Fibroblast of mammary gland (primary cell): ENCODE measurements at regions not wholly inside any gene's neighbourhood (a gene's known extent, or its start where the extent isn't known, plus 50 kb on each side); places are given as distances from the start of the nearest gene placed in this dataset.
A peak's percentile ranks its signal among the peaks of the same experiment; 100 is the strongest.

Source experiments
- DNase-seq: peaks from one replicate; pipeline ENCODE4 v3.0.0-alpha.2; 2010; ENCODE audit warnings: low read depth
- H3K4me3 ChIP-seq: 2 replicates; pipeline ENCODE4 v1.5.1; 2011; ENCODE audit warnings: low read depth, mild to moderate bottlenecking, low read length, moderate library complexity; ENCODE audit not compliant: control insufficient read depth
- TF ChIP-seq, protein P1 (sequence below): conservative IDR thresholded peaks from 2 replicates; pipeline ENCODE4 v1.5.1; 2011; ENCODE audit warnings: low read depth, low read length, inconsistent platforms; ENCODE audit not compliant: control insufficient read depth, insufficient read depth

DNA sequence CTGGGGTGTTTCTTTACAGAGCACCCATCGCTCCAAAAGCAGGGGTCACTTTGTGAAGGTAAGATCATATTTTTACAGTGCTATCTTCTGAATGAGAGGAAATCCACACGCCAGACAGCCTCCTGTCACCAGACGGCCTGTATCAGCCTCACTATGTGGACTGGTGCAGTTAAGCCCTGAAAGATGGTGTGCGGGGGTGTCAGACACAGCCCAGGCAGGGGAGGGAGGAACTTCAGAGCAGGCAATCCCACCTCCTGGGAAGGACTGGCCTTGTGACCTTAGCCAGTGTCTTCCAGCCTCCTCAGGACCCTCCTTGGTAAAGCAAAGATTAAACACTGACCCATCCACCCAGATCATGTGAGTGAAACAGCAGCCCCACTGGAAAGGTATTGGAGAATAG, 249.4 kb upstream of the CTAGE1 start:
- no peak for DNase-seq
- no peak overlapping the region for H3K4me3 ChIP-seq
- TF ChIP-seq, protein P1, sequence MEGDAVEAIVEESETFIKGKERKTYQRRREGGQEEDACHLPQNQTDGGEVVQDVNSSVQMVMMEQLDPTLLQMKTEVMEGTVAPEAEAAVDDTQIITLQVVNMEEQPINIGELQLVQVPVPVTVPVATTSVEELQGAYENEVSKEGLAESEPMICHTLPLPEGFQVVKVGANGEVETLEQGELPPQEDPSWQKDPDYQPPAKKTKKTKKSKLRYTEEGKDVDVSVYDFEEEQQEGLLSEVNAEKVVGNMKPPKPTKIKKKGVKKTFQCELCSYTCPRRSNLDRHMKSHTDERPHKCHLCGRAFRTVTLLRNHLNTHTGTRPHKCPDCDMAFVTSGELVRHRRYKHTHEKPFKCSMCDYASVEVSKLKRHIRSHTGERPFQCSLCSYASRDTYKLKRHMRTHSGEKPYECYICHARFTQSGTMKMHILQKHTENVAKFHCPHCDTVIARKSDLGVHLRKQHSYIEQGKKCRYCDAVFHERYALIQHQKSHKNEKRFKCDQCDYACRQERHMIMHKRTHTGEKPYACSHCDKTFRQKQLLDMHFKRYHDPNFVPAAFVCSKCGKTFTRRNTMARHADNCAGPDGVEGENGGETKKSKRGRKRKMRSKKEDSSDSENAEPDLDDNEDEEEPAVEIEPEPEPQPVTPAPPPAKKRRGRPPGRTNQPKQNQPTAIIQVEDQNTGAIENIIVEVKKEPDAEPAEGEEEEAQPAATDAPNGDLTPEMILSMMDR = no peak

DNA sequence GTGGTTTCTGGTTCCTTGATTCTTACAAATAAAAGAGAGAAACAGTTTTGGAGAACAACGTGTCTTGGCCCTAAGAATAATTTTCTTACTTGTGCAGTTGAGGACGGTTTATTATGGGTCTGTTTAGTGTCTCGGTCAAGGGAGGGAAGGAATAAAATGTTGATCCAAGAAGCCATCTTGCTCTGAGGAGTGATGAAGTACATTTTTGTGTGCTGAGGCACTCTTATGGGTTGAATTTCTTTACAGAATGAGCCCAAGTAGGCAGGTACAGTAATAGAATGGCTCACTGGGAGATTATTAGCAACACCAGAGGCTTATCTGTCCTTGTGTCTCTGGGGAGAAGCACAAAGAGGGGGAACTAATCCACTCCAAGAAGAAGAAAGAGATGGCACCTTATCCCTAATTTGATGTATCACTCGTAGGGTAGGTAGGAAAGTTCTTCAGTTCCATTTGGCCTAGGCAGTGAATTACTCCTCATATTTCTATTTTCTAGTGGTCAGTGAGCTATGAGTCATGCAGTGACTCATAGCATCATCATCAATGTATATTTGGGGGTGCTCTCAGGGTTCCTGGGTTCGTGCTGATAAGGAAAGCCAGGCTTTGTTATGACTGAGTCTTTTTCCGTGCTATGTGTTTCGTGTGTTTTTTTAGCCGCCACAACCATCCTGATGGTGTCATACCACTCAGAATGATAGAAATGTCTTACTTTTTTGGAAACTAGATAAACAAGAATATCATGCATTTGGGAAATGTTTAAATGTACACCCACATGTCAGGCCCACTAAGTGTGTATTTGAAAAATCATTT, 250.1 kb upstream of the CTAGE1 start:
- TF ChIP-seq, protein P1 = no peak
- no peak overlapping the region for H3K4me3 ChIP-seq
- DNase-seq = peak; percentile 92

DNA sequence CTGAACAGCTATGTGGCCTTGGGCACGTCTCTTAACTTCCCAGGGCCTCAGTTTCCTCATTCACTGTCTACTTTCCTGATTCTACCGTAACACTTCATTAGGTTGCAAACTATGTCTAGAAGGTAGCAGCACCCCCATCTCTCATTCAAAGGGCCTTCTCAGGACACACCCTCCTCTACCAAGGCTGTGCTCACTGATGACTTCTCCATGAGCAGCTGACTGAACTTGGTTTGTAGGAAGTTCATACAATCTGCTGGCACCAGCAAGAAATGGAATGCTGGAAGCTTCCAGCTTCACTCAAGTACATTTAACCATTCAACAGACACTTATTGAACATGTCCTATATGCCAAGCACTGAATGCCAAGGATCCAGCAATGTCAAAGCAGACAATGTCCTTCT, 250.8 kb upstream of the CTAGE1 start:
- no peak for DNase-seq
- TF ChIP-seq, protein P1 = no peak
- no peak overlapping the region for H3K4me3 ChIP-seq

DNA sequence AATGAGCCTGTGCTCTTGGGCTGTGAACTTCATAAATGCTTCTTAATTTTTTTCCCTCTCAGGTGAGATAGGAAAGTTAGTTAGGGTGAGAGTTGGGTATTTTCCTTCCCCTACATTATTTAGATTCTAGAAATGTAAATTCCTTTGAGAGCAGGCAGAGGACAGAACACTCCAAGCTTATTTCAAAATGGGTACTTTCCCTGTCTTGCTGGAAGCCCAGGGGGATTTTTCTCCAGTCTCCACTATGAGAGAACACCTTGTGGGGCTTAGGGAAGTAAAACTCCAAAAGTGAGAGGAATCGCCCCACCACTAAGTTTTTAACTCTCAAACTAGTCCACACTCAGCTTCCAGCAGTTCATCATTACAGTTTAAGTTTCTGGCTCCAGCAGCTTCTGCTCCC, 253.2 kb upstream of the CTAGE1 start:
- H3K4me3 ChIP-seq = no peak overlapping the region
- TF ChIP-seq, protein P1 = no peak
- DNase-seq = no peak

DNA sequence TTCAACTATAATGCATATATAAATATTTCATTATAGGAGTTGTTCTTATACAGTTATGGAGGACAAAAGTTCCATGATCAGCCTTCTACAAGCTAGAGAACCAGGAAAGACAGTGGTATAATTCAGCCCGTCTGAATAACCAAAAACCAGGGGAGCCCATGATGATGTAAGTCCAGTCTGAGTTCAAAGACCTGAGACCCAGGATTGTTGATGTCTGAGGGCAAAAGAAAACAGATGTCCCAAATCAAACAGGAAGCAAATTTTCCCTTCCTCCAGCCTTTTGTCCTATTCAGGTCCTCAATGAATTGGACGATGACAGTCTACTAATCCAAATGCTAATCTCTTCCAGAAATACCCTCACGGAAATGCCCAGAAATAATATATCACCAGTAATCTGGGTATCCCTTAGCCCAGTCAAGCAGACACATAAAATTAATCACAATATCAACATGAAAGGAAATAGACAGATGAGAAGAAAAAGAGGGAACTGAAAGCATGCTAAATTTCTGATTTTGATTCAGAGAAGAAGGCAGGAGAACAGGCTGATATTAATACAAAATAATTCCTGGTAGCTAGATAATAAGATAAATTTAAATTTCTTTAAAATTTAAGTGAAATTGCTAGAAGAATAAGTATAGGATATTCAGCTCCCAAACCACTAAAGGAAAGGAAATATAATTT, 255.6 kb upstream of the CTAGE1 start:
- no peak for DNase-seq
- H3K4me3 ChIP-seq = no peak overlapping the region
- TF ChIP-seq, protein P1 = no peak

DNA sequence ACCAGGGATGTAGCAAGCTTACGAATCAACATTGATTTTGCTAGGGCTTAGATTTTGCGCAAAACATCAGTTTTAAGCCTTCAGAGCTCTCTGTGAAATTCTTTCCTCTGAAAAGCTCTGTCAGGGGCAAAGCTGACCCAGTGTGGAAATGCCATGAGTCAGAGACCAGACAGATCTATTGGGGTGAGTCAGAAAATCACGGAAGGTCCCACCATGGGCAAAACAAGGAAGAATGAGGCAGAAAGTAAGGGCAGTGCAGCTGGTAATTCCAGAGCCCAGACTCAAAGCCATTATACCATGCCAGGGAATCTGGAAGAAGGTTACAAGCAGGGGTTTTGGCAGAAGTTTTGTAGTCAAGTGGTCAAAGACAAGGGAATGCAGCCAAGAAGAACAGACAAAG, 256.6 kb upstream of the CTAGE1 start:
- TF ChIP-seq, protein P1 = no peak
- DNase-seq = peak; percentile 95
- no peak overlapping the region for H3K4me3 ChIP-seq

DNA sequence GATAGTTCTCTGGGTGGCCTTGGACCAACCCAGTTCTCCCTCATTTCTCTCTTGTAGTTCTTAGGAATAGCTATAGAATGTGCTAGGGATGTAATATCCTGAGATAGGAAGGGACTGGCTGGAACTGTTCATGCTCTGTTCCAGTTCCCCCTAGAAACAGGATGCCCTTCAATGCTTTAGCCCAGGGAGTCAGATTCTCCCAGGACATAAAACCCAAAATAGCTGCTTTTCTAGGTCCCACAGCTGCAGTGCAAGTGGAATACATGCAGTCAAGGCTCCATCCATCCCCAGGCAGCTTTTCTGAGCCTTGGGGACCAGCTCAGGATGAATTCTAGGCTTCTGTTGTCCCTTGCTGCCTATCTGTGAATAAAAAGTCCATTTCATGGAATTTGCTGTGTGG, 257.3 kb upstream of the CTAGE1 start:
- no peak overlapping the region for H3K4me3 ChIP-seq
- DNase-seq = no peak
- TF ChIP-seq, protein P1 = no peak
